Keratinocyte (primary cell): ENCODE measurements at regions not wholly inside any gene's neighbourhood (a gene's known extent, or its start where the extent isn't known, plus 50 kb on each side); places are given as distances from the start of the nearest gene placed in this dataset.

Experiments used
- DNase-seq: peaks from one replicate; pipeline ENCODE4 v3.0.0-alpha.2; 2011; ENCODE audit warnings: low read depth, missing footprints, low spot score
- FAIRE-seq: peaks from 2 replicates; lab custom pipeline; 2011; peaks lifted over from hg19 to GRCh38; lab: Jason Lieb, UNC
- H2AFZ ChIP-seq: 2 replicates; pipeline ENCODE4 v1.6.0; 2012; ENCODE audit warnings: low read length, control low read depth, inconsistent platforms; ENCODE audit not compliant: control insufficient read depth
- H3K27ac ChIP-seq: 2 replicates; pipeline ENCODE4 v1.5.1; 2011; ENCODE audit warnings: low read length; ENCODE audit not compliant: control insufficient read depth, insufficient read depth
- H3K27me3 ChIP-seq: 3 replicates; pipeline ENCODE4 v1.6.0; 2011; ENCODE audit warnings: low read length; ENCODE audit not compliant: control insufficient read depth, insufficient read depth; ENCODE audit errors: extremely low read depth
- H3K36me3 ChIP-seq, 2 experiments: 2 replicates in 1 of 2; 3 replicates in 1 of 2; pipeline ENCODE4 v1.5.1; 2011; ENCODE audit warnings: low read length in 2 of 2, mild to moderate bottlenecking in 1 of 2; ENCODE audit not compliant: control insufficient read depth in 2 of 2, insufficient read depth in 2 of 2; ENCODE audit errors: extremely low read depth in 1 of 2
- H3K4me1 ChIP-seq: 3 replicates; pipeline ENCODE4 v1.5.1; 2011; ENCODE audit warnings: low read length; ENCODE audit not compliant: control insufficient read depth, insufficient read depth; ENCODE audit errors: extremely low read depth
- H3K4me2 ChIP-seq: 3 replicates; pipeline ENCODE4 v1.6.0; 2011; ENCODE audit warnings: low read depth, low read length; ENCODE audit not compliant: control insufficient read depth, insufficient read depth; ENCODE audit errors: extremely low read depth
- H3K4me3 ChIP-seq, 3 experiments: fragments of 200-600 bp in 1 of 3; sonication (generic) in 1 of 3; 2 replicates in 2 of 3; 3 replicates in 1 of 3; pipeline ENCODE4 v1.5.1; 2011 to 2016; ENCODE audit warnings: low read length in 3 of 3, mild to moderate bottlenecking in 3 of 3, control low read depth in 2 of 3, inconsistent platforms in 1 of 3, low read depth in 1 of 3, mixed read lengths in 1 of 3, mixed run types in 1 of 3, moderate library complexity in 1 of 3; ENCODE audit not compliant: control insufficient read depth in 2 of 3, insufficient read depth in 2 of 3; ENCODE audit errors: extremely low read depth in 1 of 3
- H3K79me2 ChIP-seq: 2 replicates; pipeline ENCODE4 v1.6.0; 2012; ENCODE audit warnings: low read length; ENCODE audit not compliant: control insufficient read depth, insufficient read depth
- H3K9ac ChIP-seq: 3 replicates; pipeline ENCODE4 v1.6.0; 2011; ENCODE audit warnings: low read length; ENCODE audit not compliant: control insufficient read depth, insufficient read depth; ENCODE audit errors: extremely low read depth
- H3K9me1 ChIP-seq: 3 replicates; pipeline ENCODE4 v1.6.0; 2011; ENCODE audit warnings: low read length; ENCODE audit not compliant: control insufficient read depth, insufficient read depth; ENCODE audit errors: extremely low read depth
- H3K9me3 ChIP-seq: 2 replicates; pipeline ENCODE4 v1.5.1; 2012; ENCODE audit warnings: low read depth, low read length; ENCODE audit not compliant: control insufficient read depth
- H4K20me1 ChIP-seq: 3 replicates; pipeline ENCODE4 v1.6.0; 2011; ENCODE audit warnings: low read length; ENCODE audit not compliant: control insufficient read depth, insufficient read depth; ENCODE audit errors: extremely low read depth
- EZH2 ChIP-seq: IDR thresholded peaks from one replicate; pipeline ENCODE4 v1.6.1; 2012; ENCODE audit warnings: inconsistent platforms, mild to moderate bottlenecking, low read length, moderate library complexity
- dilution Hi-C: fragments of 300-500 bp; cut with MboI; formaldehyde crosslinking; loops from one replicate; pipeline ENCODE4 v1.7.0; 2020; ENCODE audit warnings: low sequenced_read_pairs; ENCODE audit not compliant: extremely low pct_ligation_motif_present
- TF ChIP-seq, protein P1 (sequence below), 3 experiments: IDR thresholded peaks in 1 of 3; conservative IDR thresholded peaks in 1 of 3; optimal IDR thresholded peaks in 1 of 3; 2 replicates in 2 of 3; 3 replicates in 1 of 3; pipeline versions ENCODE3 to v1.5.1; 2011; ENCODE audit warnings: low read length in 3 of 3, mild to moderate bottlenecking in 3 of 3, moderate library complexity in 2 of 3, control low read depth in 1 of 3, inconsistent platforms in 1 of 3; ENCODE audit not compliant: insufficient read depth in 2 of 3; ENCODE audit errors: extremely low read depth in 1 of 3

DNA sequence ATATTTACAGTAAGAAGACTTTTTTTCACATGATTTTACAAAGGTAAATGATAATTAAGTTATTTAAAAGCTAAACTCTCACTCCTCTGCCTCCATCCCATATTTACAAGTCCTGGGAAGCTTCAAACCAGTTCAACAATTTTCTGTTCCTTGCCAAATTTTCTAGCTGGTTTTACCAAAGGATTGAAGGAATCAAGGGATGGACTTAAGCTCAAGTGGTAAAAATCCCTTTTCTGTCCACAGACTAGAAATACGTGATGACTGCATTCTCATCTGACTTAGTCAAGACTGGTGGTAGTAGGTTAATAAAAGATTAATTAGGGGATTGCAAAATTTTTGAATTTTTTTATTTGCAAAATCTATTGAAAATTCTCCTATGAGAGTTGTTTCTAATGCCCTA, 297.3 kb downstream of the MTX2 start:
- Histone ChIP-seq H3K27ac (no peak overlapping the region), H3K9me1 (no peaks in the 10 kb centered on the region), H3K9ac (no peak overlapping the region), H2AFZ (no peak overlapping the region), H3K36me3 (no peaks in the 10 kb centered on the region), H3K4me1 (no peaks in the 10 kb centered on the region), H3K4me3 (no peak overlapping the region), H3K9me3 (no peaks in the 10 kb centered on the region), H3K79me2 (no peaks in the 10 kb centered on the region), H3K27me3 (peaks cover 13% of the 10 kb centered on the region), H3K4me2 (no peak overlapping the region), H4K20me1 (no peaks in the 10 kb centered on the region)
- no peak for DNase-seq
- no peak for FAIRE-seq
- dilution Hi-C loops, result no loop called here
- no peak for TF ChIP-seq EZH2
- TF ChIP-seq, protein P1, sequence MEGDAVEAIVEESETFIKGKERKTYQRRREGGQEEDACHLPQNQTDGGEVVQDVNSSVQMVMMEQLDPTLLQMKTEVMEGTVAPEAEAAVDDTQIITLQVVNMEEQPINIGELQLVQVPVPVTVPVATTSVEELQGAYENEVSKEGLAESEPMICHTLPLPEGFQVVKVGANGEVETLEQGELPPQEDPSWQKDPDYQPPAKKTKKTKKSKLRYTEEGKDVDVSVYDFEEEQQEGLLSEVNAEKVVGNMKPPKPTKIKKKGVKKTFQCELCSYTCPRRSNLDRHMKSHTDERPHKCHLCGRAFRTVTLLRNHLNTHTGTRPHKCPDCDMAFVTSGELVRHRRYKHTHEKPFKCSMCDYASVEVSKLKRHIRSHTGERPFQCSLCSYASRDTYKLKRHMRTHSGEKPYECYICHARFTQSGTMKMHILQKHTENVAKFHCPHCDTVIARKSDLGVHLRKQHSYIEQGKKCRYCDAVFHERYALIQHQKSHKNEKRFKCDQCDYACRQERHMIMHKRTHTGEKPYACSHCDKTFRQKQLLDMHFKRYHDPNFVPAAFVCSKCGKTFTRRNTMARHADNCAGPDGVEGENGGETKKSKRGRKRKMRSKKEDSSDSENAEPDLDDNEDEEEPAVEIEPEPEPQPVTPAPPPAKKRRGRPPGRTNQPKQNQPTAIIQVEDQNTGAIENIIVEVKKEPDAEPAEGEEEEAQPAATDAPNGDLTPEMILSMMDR (optimal IDR thresholded peaks at IDR 0.05 in 1 of 3, IDR thresholded peaks at IDR 0.05 in 1 of 3, conservative IDR thresholded peaks at IDR 0.05 in 1 of 3; ENCODE audit: extremely low read depth in 1 of 3, insufficient read depth in 2 of 3, low read length in 3 of 3), result no peak

GRCh38 chr2:176566961-176567360, 297.7 kb downstream of the MTX2 start:
- FAIRE-seq (no peak), DNase-seq (no peak)
- no peak overlapping the region for H3K4me3 ChIP-seq
- no peak overlapping the region for H3K4me2 ChIP-seq
- H3K27ac ChIP-seq, result no peak overlapping the region
- H3K4me1 ChIP-seq, result no peaks in the 10 kb centered on the region
- TF ChIP-seq, protein P1 (optimal IDR thresholded peaks at IDR 0.05 in 1 of 3, IDR thresholded peaks at IDR 0.05 in 1 of 3, conservative IDR thresholded peaks at IDR 0.05 in 1 of 3; ENCODE audit: extremely low read depth in 1 of 3, insufficient read depth in 2 of 3, low read length in 3 of 3), result no peak
- no peak for TF ChIP-seq EZH2
- no peaks in the 10 kb centered on the region for H3K79me2 ChIP-seq
- dilution Hi-C loops, result no loop called here
- H3K9me1 ChIP-seq, result no peaks in the 10 kb centered on the region
- no peak overlapping the region for H2AFZ ChIP-seq
- no peaks in the 10 kb centered on the region for H3K36me3 ChIP-seq
- H3K9me3 ChIP-seq, result no peaks in the 10 kb centered on the region
- no peak overlapping the region for H3K9ac ChIP-seq
- H3K27me3 ChIP-seq, result peaks cover 13% of the 10 kb centered on the region
- H4K20me1 ChIP-seq, result no peaks in the 10 kb centered on the region
